NT2/D1 (cell line): ENCODE measurements at regions not wholly inside any gene's neighbourhood (a gene's known extent, or its start where the extent isn't known, plus 50 kb on each side); places are given as distances from the start of the nearest gene placed in this dataset.

Experiments
- SUZ12 ChIP-seq: IDR thresholded peaks from 2 replicates; pipeline ENCODE4 v1.6.1; 2011; ENCODE audit not compliant: insufficient read length, insufficient read depth; ENCODE audit errors: extremely low read depth
- YY1 ChIP-seq: IDR thresholded peaks from 2 replicates; pipeline ENCODE4 v1.6.1; 2011; ENCODE audit not compliant: insufficient read length, insufficient read depth
- ZNF274 ChIP-seq: IDR thresholded peaks from 2 replicates; pipeline ENCODE4 v1.6.1; 2011; ENCODE audit warnings: mild to moderate bottlenecking, low read depth, low read length

- TF ChIP-seq ZNF274 = no peak
- no peak for TF ChIP-seq YY1
- no peak for TF ChIP-seq SUZ12
Observed at GRCh38 chr16:55007504-55007903, 76.8 kb downstream of the IRX5 start.
